HCT116 (cell line): ENCODE measurements at regions not wholly inside any gene's neighbourhood (a gene's known extent, or its start where the extent isn't known, plus 50 kb on each side); places are given as distances from the start of the nearest gene placed in this dataset.

Experiments
- ATAC-seq: fragments of 200-7000 bp; cut with Tn5 transposase; 2 replicates; pipeline ENCODE4 v1.9.1; 2020; ENCODE audit warnings: mild to moderate bottlenecking, moderate library complexity
- BruUV-seq: library from RNA; stranded (reverse); fragments of 400-500 nt; replicated peaks from 2 replicates; lab custom pipeline; 2021; lab: Mats Ljungman, UMichigan
- CTCF ChIA-PET: fragments of 300-600 bp; sonication (Branson Sonifier 250); formaldehyde crosslinking; loops from one replicate; lab custom pipeline; 2021; ENCODE audit warnings: antibody characterized with exemption; lab: Charles Lee
- POLR2A ChIA-PET: fragments of 300-600, 350-600 bp; sonication (Branson Sonifier 250); formaldehyde crosslinking; loops from one replicate; lab custom pipeline; 2021; ENCODE audit warnings: antibody characterized with exemption; lab: Charles Lee
- RAD21 ChIA-PET, 2 experiments: fragments of 300-600 bp; sonication (Branson Sonifier 250); formaldehyde crosslinking; loops; one replicate each; lab custom pipeline; 2023; ENCODE audit warnings: low total read pairs in 2 of 2; ENCODE audit not compliant: uncharacterized antibody in 2 of 2, unreplicated experiment in 2 of 2, low non-redundant PET in 1 of 2; lab: Charles Lee
- DNase-seq: peaks from one replicate; pipeline ENCODE4 v3.0.0-alpha.2; 2010; ENCODE audit warnings: low read depth, low spot score
- H2AFZ ChIP-seq: fragments of 200-600 bp; shearing (Covaris generic), sonication (generic); 2 replicates; pipeline ENCODE4 v1.6.1; 2017; ENCODE audit warnings: low read depth, mixed run types, mixed read lengths, antibody characterized with exemption, low read length; ENCODE audit not compliant: poor library complexity, severe bottlenecking
- H3K27ac ChIP-seq: 2 replicates; pipeline ENCODE4 v1.5.1; 2012; ENCODE audit warnings: low read depth, low read length
- H3K27me3 ChIP-seq: fragments of 200-600 bp; sonication (generic); 2 replicates; pipeline ENCODE4 v1.6.1; 2016; ENCODE audit warnings: mixed run types, low read length, mixed read lengths; ENCODE audit not compliant: insufficient read depth
- H3K36me3 ChIP-seq, 2 experiments: fragments of 200-500 bp in 1 of 2; fragments of 200-600 bp in 1 of 2; sonication (Bioruptor generic) in 1 of 2; sonication (generic) in 1 of 2; 2 replicates each; pipeline versions ENCODE4 v1.5.1 to v1.6.1; 2014 to 2016; ENCODE audit warnings: low read length in 2 of 2, inconsistent platforms in 1 of 2, mixed read lengths in 1 of 2, mixed run types in 1 of 2; ENCODE audit not compliant: insufficient read depth in 2 of 2, control insufficient read depth in 1 of 2
- H3K4me1 ChIP-seq, 2 experiments: fragments of 200-600 bp in 1 of 2; sonication (generic) in 1 of 2; 2 replicates each; pipeline versions ENCODE4 v1.5.1 to v1.6.1; 2012 to 2017; ENCODE audit warnings: low read length in 2 of 2, inconsistent platforms in 1 of 2, mild to moderate bottlenecking in 1 of 2, mixed read lengths in 1 of 2, mixed run types in 1 of 2, moderate library complexity in 1 of 2; ENCODE audit not compliant: insufficient read depth in 2 of 2, control insufficient read depth in 1 of 2
- H3K4me2 ChIP-seq: fragments of 200-600 bp; sonication (generic); 2 replicates; pipeline ENCODE4 v1.6.1; 2017; ENCODE audit warnings: mixed run types, low read length, mixed read lengths
- H3K4me3 ChIP-seq, 2 experiments: fragments of 200-600 bp in 1 of 2; sonication (generic) in 1 of 2; replicated peaks in 1 of 2; 2 replicates each; pipeline ENCODE4 v1.5.1; 2011 to 2016; ENCODE audit warnings: low read length in 2 of 2, control low read depth in 1 of 2, low read depth in 1 of 2, mild to moderate bottlenecking in 1 of 2, mixed read lengths in 1 of 2, mixed run types in 1 of 2
- H3K79me2 ChIP-seq: fragments of 200-600 bp; sonication (generic); 2 replicates; pipeline ENCODE4 v1.6.1; 2017; ENCODE audit warnings: mild to moderate bottlenecking, mixed run types, low read length, moderate library complexity, mixed read lengths; ENCODE audit not compliant: insufficient read depth
- H3K9ac ChIP-seq: fragments of 200-600 bp; sonication (generic); 2 replicates; pipeline ENCODE4 v1.6.1; 2016; ENCODE audit warnings: low read length, mixed read lengths
- H3K9me2 ChIP-seq: fragments of 200-600 bp; sonication (generic), shearing (Covaris generic); 2 replicates; pipeline ENCODE4 v1.6.1; 2017; ENCODE audit warnings: mixed run types, mild to moderate bottlenecking, moderate library complexity; ENCODE audit not compliant: insufficient read depth
- H3K9me3 ChIP-seq, 2 experiments: fragments of 200-500 bp in 1 of 2; fragments of 200-600 bp in 1 of 2; sonication (Bioruptor generic) in 1 of 2; sonication (generic) in 1 of 2; 2 replicates each; pipeline ENCODE4 v1.6.1; 2014 to 2017; ENCODE audit warnings: low read length in 2 of 2, mixed read lengths in 2 of 2, inconsistent platforms in 1 of 2, low read depth in 1 of 2, mild to moderate bottlenecking in 1 of 2, mixed run types in 1 of 2, moderate library complexity in 1 of 2; ENCODE audit not compliant: control insufficient read depth in 1 of 2, insufficient read depth in 1 of 2
- H4K20me1 ChIP-seq: fragments of 200-600 bp; sonication (generic), shearing (Covaris generic); 2 replicates; pipeline ENCODE4 v1.6.1; 2017; ENCODE audit warnings: mixed run types, mild to moderate bottlenecking, moderate library complexity; ENCODE audit not compliant: insufficient read depth
- CEBPB ChIP-seq: IDR thresholded peaks from 2 replicates; pipeline ENCODE4 v1.6.1; 2012; ENCODE audit warnings: low read depth
- ELF1 ChIP-seq: IDR thresholded peaks from 2 replicates; pipeline ENCODE4 v1.6.1; 2012; ENCODE audit warnings: low read depth, borderline replicate concordance
- JUND ChIP-seq: IDR thresholded peaks from 2 replicates; pipeline ENCODE4 v1.6.1; 2012
- POLR2A ChIP-seq: IDR thresholded peaks from 2 replicates; pipeline ENCODE4 v1.7.0; 2011; ENCODE audit warnings: borderline replicate concordance; ENCODE audit not compliant: insufficient read depth, insufficient read length; ENCODE audit errors: extremely low read depth
- POLR2AphosphoS5 ChIP-seq: IDR thresholded peaks from 2 replicates; pipeline ENCODE4 v1.6.1; 2011; ENCODE audit warnings: mild to moderate bottlenecking, low read depth, low read length, moderate library complexity
- RAD21 ChIP-seq: IDR thresholded peaks from 2 replicates; pipeline ENCODE4 v1.6.1; 2012; ENCODE audit warnings: low read depth, mild to moderate bottlenecking
- SIN3A ChIP-seq: IDR thresholded peaks from 2 replicates; pipeline ENCODE4 v1.6.1; 2012; ENCODE audit warnings: low read depth
- SP1 ChIP-seq: IDR thresholded peaks from 2 replicates; pipeline ENCODE4 v1.6.1; 2012; ENCODE audit warnings: low read depth
- YY1 ChIP-seq: IDR thresholded peaks from 2 replicates; pipeline ENCODE4 v1.6.1; 2011; ENCODE audit warnings: low read length, low read depth, moderate library complexity, mild to moderate bottlenecking; ENCODE audit not compliant: insufficient replicate concordance; ENCODE audit errors: extremely low read depth
- ZFX ChIP-seq: fragments of 450-650 bp; IDR thresholded peaks from 2 replicates; pipeline ENCODE4 v1.6.1; 2017
- ZNF274 ChIP-seq: fragments of 200-500 bp; sonication (Bioruptor generic); IDR thresholded peaks from 2 replicates; pipeline ENCODE4 v1.6.1; 2014; ENCODE audit warnings: mild to moderate bottlenecking, low read depth, low read length, inconsistent platforms
- intact Hi-C: fragments of 100-400 bp; cut with micrococcal nuclease; formaldehyde crosslinking; loops from 2 replicates; pipeline ENCODE4 v1.10.0; 2022
- TF ChIP-seq, protein P1 (sequence below): IDR thresholded peaks from 2 replicates; pipeline ENCODE4 v1.6.1; 2012
- TF ChIP-seq, protein P2 (sequence below): IDR thresholded peaks from 2 replicates; pipeline ENCODE4 v1.6.1; 2012
- TF ChIP-seq, protein P3 (sequence below): IDR thresholded peaks from 2 replicates; pipeline ENCODE4 v1.6.1; 2011; ENCODE audit warnings: mild to moderate bottlenecking, low read length, moderate library complexity; ENCODE audit not compliant: insufficient replicate concordance; ENCODE audit errors: extremely low read depth
- TF ChIP-seq, protein P4 (sequence below): IDR thresholded peaks from 2 replicates; pipeline ENCODE4 v1.6.1; 2012; ENCODE audit warnings: low read depth

DNA sequence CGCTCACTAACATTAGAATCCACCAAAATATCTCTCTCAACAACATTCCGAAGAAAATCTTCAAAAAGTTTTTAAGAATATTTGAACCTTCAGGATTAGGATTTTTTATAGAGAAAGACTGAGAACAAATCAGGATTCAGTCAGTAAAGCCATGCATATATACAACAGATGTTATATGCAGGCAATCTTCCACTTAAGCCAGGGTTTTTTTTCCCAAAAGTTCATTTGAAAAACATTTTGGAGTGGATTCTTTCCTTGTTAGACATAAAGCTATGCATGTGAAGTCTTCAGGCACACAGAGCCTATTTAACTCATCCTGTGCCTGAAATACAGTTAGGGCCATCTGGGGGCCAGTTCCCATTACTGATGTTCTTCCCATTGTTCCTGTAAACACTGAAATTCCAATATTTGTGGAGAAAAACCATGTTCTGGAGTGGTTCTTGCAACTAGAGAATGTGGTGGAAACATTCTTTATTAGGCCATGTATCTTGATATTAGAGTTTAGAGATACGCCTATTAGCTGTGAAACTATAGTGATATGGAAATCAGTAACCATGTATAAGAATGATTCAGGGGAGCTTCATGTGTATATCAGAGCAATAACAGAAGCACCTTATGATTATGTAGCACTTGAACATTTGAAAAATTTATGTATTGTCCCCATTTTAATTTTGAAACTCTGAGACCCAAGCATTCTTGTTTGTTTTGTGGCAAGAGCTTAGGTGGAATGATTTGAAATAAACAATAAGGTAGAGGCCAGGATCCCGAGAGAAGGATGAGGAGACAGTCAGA lies 61.7 kb downstream of the PLEKHG1 start:
- H3K79me2 ChIP-seq = no peaks in the 10 kb centered on the region
- ChIA-PET RAD21 (no interaction called here), POLR2A (no interaction called here), CTCF (no interaction called here)
- no peaks in the 10 kb centered on the region; the same call in 1 of the 2 replicates for H3K9me2 ChIP-seq
- no peak for DNase-seq
- no peak overlapping the region for H3K4me2 ChIP-seq
- no TSS peak for BruUV-seq
- TF ChIP-seq SIN3A (no peak), CEBPB (no peak)
- no peak overlapping the region for H2AFZ ChIP-seq
- H3K27me3 ChIP-seq = no peaks in the 10 kb centered on the region
- no peak for ATAC-seq
- intact Hi-C loops = no loop called here
- H3K27ac ChIP-seq = no peak overlapping the region
- no peaks in the 10 kb centered on the region for H3K9me3 ChIP-seq
- no peaks in the 10 kb centered on the region for H4K20me1 ChIP-seq
- no peak overlapping the region for H3K9ac ChIP-seq
- no peaks in the 10 kb centered on the region for H3K4me1 ChIP-seq
- H3K4me3 ChIP-seq = no peak overlapping the region
- no peaks in the 10 kb centered on the region for H3K36me3 ChIP-seq

DNA sequence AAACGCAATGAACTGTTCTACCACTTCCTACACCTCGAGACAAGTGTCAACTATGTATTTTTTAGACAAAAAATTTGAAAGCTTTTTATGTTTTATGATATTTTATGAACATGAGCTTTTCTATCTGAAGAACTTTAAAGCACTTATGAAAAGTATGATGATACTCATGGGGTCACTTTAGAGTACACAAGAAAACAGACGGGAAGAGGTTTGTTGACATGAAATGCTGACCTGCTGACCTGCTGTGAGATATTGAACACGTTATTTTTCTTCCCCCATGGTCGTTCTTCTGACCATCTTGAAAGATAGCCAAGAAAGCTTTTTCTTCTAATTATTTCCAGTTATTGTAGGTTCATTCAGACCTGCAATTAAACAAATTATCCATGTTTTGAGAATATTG lies 63.1 kb downstream of the PLEKHG1 start:
- Histone ChIP-seq H3K4me2 (no peak overlapping the region), H4K20me1 (no peaks in the 10 kb centered on the region), H3K9me3 (no peaks in the 10 kb centered on the region), H3K4me1 (peaks cover 0 to 2% of the 10 kb centered on the region in 2 experiments; a peak in 1 of 4 replicates), H3K36me3 (no peaks in the 10 kb centered on the region), H3K4me3 (no peak overlapping the region), H3K27ac (no peak overlapping the region), H2AFZ (no peak overlapping the region), H3K27me3 (no peaks in the 10 kb centered on the region), H3K79me2 (no peaks in the 10 kb centered on the region), H3K9me2 (no peaks in the 10 kb centered on the region; the same call in 1 of the 2 replicates), H3K9ac (no peak overlapping the region)
- BruUV-seq = no TSS peak
- ATAC-seq (no peak), DNase-seq (no peak)
- RAD21 ChIA-PET = no interaction called here
- intact Hi-C loops = no loop called here
- CTCF ChIA-PET = no interaction called here
- POLR2A ChIA-PET = no interaction called here
- TF ChIP-seq POLR2A = no peak
- no peak for TF ChIP-seq SP1
- TF ChIP-seq, protein P1, sequence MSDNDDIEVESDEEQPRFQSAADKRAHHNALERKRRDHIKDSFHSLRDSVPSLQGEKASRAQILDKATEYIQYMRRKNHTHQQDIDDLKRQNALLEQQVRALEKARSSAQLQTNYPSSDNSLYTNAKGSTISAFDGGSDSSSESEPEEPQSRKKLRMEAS = no peak
- TF ChIP-seq, protein P2, sequence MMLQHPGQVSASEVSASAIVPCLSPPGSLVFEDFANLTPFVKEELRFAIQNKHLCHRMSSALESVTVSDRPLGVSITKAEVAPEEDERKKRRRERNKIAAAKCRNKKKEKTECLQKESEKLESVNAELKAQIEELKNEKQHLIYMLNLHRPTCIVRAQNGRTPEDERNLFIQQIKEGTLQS = no peak
- no peak for TF ChIP-seq JUND
- TF ChIP-seq YY1 = no peak
- TF ChIP-seq ZNF274 = no peak
- no peak for TF ChIP-seq ZFX
- no peak for TF ChIP-seq SIN3A
- TF ChIP-seq, protein P3, sequence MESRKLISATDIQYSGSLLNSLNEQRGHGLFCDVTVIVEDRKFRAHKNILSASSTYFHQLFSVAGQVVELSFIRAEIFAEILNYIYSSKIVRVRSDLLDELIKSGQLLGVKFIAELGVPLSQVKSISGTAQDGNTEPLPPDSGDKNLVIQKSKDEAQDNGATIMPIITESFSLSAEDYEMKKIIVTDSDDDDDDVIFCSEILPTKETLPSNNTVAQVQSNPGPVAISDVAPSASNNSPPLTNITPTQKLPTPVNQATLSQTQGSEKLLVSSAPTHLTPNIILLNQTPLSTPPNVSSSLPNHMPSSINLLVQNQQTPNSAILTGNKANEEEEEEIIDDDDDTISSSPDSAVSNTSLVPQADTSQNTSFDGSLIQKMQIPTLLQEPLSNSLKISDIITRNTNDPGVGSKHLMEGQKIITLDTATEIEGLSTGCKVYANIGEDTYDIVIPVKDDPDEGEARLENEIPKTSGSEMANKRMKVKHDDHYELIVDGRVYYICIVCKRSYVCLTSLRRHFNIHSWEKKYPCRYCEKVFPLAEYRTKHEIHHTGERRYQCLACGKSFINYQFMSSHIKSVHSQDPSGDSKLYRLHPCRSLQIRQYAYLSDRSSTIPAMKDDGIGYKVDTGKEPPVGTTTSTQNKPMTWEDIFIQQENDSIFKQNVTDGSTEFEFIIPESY = no peak
- TF ChIP-seq, protein P4, sequence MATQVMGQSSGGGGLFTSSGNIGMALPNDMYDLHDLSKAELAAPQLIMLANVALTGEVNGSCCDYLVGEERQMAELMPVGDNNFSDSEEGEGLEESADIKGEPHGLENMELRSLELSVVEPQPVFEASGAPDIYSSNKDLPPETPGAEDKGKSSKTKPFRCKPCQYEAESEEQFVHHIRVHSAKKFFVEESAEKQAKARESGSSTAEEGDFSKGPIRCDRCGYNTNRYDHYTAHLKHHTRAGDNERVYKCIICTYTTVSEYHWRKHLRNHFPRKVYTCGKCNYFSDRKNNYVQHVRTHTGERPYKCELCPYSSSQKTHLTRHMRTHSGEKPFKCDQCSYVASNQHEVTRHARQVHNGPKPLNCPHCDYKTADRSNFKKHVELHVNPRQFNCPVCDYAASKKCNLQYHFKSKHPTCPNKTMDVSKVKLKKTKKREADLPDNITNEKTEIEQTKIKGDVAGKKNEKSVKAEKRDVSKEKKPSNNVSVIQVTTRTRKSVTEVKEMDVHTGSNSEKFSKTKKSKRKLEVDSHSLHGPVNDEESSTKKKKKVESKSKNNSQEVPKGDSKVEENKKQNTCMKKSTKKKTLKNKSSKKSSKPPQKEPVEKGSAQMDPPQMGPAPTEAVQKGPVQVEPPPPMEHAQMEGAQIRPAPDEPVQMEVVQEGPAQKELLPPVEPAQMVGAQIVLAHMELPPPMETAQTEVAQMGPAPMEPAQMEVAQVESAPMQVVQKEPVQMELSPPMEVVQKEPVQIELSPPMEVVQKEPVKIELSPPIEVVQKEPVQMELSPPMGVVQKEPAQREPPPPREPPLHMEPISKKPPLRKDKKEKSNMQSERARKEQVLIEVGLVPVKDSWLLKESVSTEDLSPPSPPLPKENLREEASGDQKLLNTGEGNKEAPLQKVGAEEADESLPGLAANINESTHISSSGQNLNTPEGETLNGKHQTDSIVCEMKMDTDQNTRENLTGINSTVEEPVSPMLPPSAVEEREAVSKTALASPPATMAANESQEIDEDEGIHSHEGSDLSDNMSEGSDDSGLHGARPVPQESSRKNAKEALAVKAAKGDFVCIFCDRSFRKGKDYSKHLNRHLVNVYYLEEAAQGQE = no peak
- TF ChIP-seq RAD21 = no peak
- TF ChIP-seq ELF1 = no peak
- TF ChIP-seq POLR2AphosphoS5 = no peak
